Immature natural killer cell (primary cell): ENCODE measurements at regions not wholly inside any gene's neighbourhood (a gene's known extent, or its start where the extent isn't known, plus 50 kb on each side); places are given as distances from the start of the nearest gene placed in this dataset.

Source experiments
- DNase-seq, 3 donors: peaks; one replicate each; pipeline ENCODE4 v3.0.0; 2022; ENCODE audit warnings: mixed read lengths in 1 of 3
- H3K27ac Mint-ChIP-seq, 6 donors: one replicate each; pipeline ENCODE4 v1.8.0; 2020; ENCODE audit warnings: mixed read lengths in 6 of 6, mild to moderate bottlenecking in 5 of 6, inconsistent platforms in 4 of 6, moderate library complexity in 3 of 6
- H3K27me3 Mint-ChIP-seq, 3 donors: one replicate each; pipeline ENCODE4 v1.8.0; 2020 to 2021; ENCODE audit warnings: low read depth in 3 of 3, mild to moderate bottlenecking in 3 of 3, mixed read lengths in 3 of 3, moderate library complexity in 3 of 3, inconsistent platforms in 1 of 3
- H3K36me3 Mint-ChIP-seq, 3 donors: one replicate each; pipeline ENCODE4 v1.8.0; 2020; ENCODE audit warnings: mixed read lengths in 3 of 3, inconsistent platforms in 2 of 3, mild to moderate bottlenecking in 2 of 3
- H3K4me1 Mint-ChIP-seq, 2 donors: one replicate each; pipeline ENCODE4 v1.8.0; 2020; ENCODE audit warnings: inconsistent platforms in 2 of 2, mild to moderate bottlenecking in 2 of 2, mixed read lengths in 2 of 2, moderate library complexity in 1 of 2
- H3K4me3 Mint-ChIP-seq, 5 donors: one replicate each; pipeline ENCODE4 v1.8.0; 2020; ENCODE audit warnings: mild to moderate bottlenecking in 5 of 5, mixed read lengths in 5 of 5, inconsistent platforms in 3 of 5, moderate library complexity in 3 of 5
- H3K9me3 Mint-ChIP-seq, 6 donors: one replicate each; pipeline ENCODE4 v1.8.0; 2020; ENCODE audit warnings: mild to moderate bottlenecking in 6 of 6, mixed read lengths in 6 of 6, inconsistent platforms in 4 of 6, moderate library complexity in 3 of 6

GRCh38 chr13:112124141-112124540 is 57.2 kb downstream of the SOX1 start:
- Mint-ChIP-seq H3K4me3 (no peak overlapping the region), H3K9me3 (peaks cover 0 to 1% (median 0%) of the 10 kb centered on the region in 6 donors), H3K4me1 (no peaks in the 10 kb centered on the region), H3K27ac (no peak overlapping the region), H3K36me3 (no peaks in the 10 kb centered on the region), H3K27me3 (peaks cover 3 to 4% (median 4%) of the 10 kb centered on the region in 3 donors)
- DNase-seq: no peak

GRCh38 chr13:112127564-112128330 is 60.8 kb downstream of the SOX1 start:
- no peak overlapping the region for H3K4me3 Mint-ChIP-seq
- no peaks in the 10 kb centered on the region for H3K9me3 Mint-ChIP-seq
- H3K36me3 Mint-ChIP-seq: no peaks in the 10 kb centered on the region
- no peak for DNase-seq
- H3K27me3 Mint-ChIP-seq: peaks cover 3 to 6% (median 4%) of the 10 kb centered on the region in 3 donors
- no peaks in the 10 kb centered on the region for H3K4me1 Mint-ChIP-seq
- no peak overlapping the region for H3K27ac Mint-ChIP-seq

- Mint-ChIP-seq H3K4me3 (no peak overlapping the region), H3K27me3 (peaks cover 1 to 6% (median 4%) of the 10 kb centered on the region in 3 donors), H3K9me3 (no peaks in the 10 kb centered on the region), H3K4me1 (no peaks in the 10 kb centered on the region), H3K36me3 (no peaks in the 10 kb centered on the region), H3K27ac (no peak overlapping the region)
- no peak for DNase-seq
Observed at GRCh38 chr13:112128331-112128610, 61.3 kb downstream of the SOX1 start.

- no peak overlapping the region for H3K4me3 Mint-ChIP-seq
- no peak overlapping the region for H3K27ac Mint-ChIP-seq
- no peak for DNase-seq
- no peaks in the 10 kb centered on the region for H3K9me3 Mint-ChIP-seq
- no peaks in the 10 kb centered on the region for H3K36me3 Mint-ChIP-seq
- H3K4me1 Mint-ChIP-seq: no peaks in the 10 kb centered on the region
- peaks cover 1 to 6% (median 2%) of the 10 kb centered on the region in 3 donors for H3K27me3 Mint-ChIP-seq
Observed at GRCh38 chr13:112130418-112130817, 63.5 kb downstream of the SOX1 start.

GRCh38 chr13:112131081-112131712 is 64.2 kb downstream of the SOX1 start:
- DNase-seq: no peak
- no peaks in the 10 kb centered on the region for H3K36me3 Mint-ChIP-seq
- H3K4me3 Mint-ChIP-seq: no peak overlapping the region
- H3K9me3 Mint-ChIP-seq: no peaks in the 10 kb centered on the region
- no peaks in the 10 kb centered on the region for H3K4me1 Mint-ChIP-seq
- peaks cover 0 to 6% (median 1%) of the 10 kb centered on the region in 3 donors for H3K27me3 Mint-ChIP-seq
- H3K27ac Mint-ChIP-seq: no peak overlapping the region

- Mint-ChIP-seq H3K4me3 (no peak overlapping the region), H3K9me3 (no peaks in the 10 kb centered on the region), H3K36me3 (no peaks in the 10 kb centered on the region), H3K27ac (no peak overlapping the region), H3K27me3 (peaks cover 0 to 6% (median 1%) of the 10 kb centered on the region in 3 donors), H3K4me1 (no peaks in the 10 kb centered on the region)
- no peak for DNase-seq
Observed at GRCh38 chr13:112131713-112132113, 64.8 kb downstream of the SOX1 start.

- no peak overlapping the region for H3K27ac Mint-ChIP-seq
- peaks cover 0 to 6% (median 1%) of the 10 kb centered on the region in 3 donors for H3K27me3 Mint-ChIP-seq
- H3K36me3 Mint-ChIP-seq: no peaks in the 10 kb centered on the region
- no peaks in the 10 kb centered on the region for H3K9me3 Mint-ChIP-seq
- H3K4me1 Mint-ChIP-seq: no peaks in the 10 kb centered on the region
- no peak overlapping the region for H3K4me3 Mint-ChIP-seq
- DNase-seq: no peak
Observed at GRCh38 chr13:112132142-112132541, 65.2 kb downstream of the SOX1 start.

GRCh38 chr13:112132619-112133018 is 65.7 kb downstream of the SOX1 start:
- Mint-ChIP-seq H3K27me3 (peaks cover 0 to 6% (median 1%) of the 10 kb centered on the region in 3 donors), H3K27ac (no peak overlapping the region), H3K4me3 (no peak overlapping the region), H3K36me3 (no peaks in the 10 kb centered on the region), H3K4me1 (no peaks in the 10 kb centered on the region), H3K9me3 (no peaks in the 10 kb centered on the region)
- DNase-seq: no peak

GRCh38 chr13:112133499-112134390 is 66.8 kb downstream of the SOX1 start:
- no peak overlapping the region for H3K27ac Mint-ChIP-seq
- H3K36me3 Mint-ChIP-seq: no peaks in the 10 kb centered on the region
- no peaks in the 10 kb centered on the region for H3K9me3 Mint-ChIP-seq
- H3K4me3 Mint-ChIP-seq: no peak overlapping the region
- no peak for DNase-seq
- no peaks in the 10 kb centered on the region for H3K4me1 Mint-ChIP-seq
- H3K27me3 Mint-ChIP-seq: peaks cover 1 to 5% (median 2%) of the 10 kb centered on the region in 3 donors

GRCh38 chr13:112134391-112135075 is 67.6 kb downstream of the SOX1 start:
- H3K9me3 Mint-ChIP-seq: no peaks in the 10 kb centered on the region
- H3K27ac Mint-ChIP-seq: no peak overlapping the region
- H3K27me3 Mint-ChIP-seq: peaks cover under 1 to 5% (median under 1%) of the 10 kb centered on the region in 3 donors
- H3K4me3 Mint-ChIP-seq: no peak overlapping the region
- H3K36me3 Mint-ChIP-seq: no peaks in the 10 kb centered on the region
- H3K4me1 Mint-ChIP-seq: no peaks in the 10 kb centered on the region
- DNase-seq: no peak

GRCh38 chr13:112136095-112136494 is 69.1 kb downstream of the SOX1 start:
- Mint-ChIP-seq H3K36me3 (no peaks in the 10 kb centered on the region), H3K27ac (no peak overlapping the region), H3K4me3 (no peak overlapping the region), H3K27me3 (peaks cover 0 to 5% (median 2%) of the 10 kb centered on the region in 3 donors), H3K4me1 (no peaks in the 10 kb centered on the region), H3K9me3 (no peaks in the 10 kb centered on the region)
- DNase-seq: no peak

GRCh38 chr13:112137144-112137543 is 70.2 kb downstream of the SOX1 start:
- peaks cover 2 to 5% (median 2%) of the 10 kb centered on the region in 3 donors for H3K27me3 Mint-ChIP-seq
- no peaks in the 10 kb centered on the region for H3K4me1 Mint-ChIP-seq
- H3K9me3 Mint-ChIP-seq: no peaks in the 10 kb centered on the region
- no peak overlapping the region for H3K27ac Mint-ChIP-seq
- no peaks in the 10 kb centered on the region for H3K36me3 Mint-ChIP-seq
- no peak overlapping the region for H3K4me3 Mint-ChIP-seq
- no peak for DNase-seq

- H3K4me1 Mint-ChIP-seq: no peaks in the 10 kb centered on the region
- H3K27me3 Mint-ChIP-seq: peaks cover 2 to 5% (median 2%) of the 10 kb centered on the region in 3 donors
- no peak overlapping the region for H3K27ac Mint-ChIP-seq
- no peaks in the 10 kb centered on the region for H3K9me3 Mint-ChIP-seq
- no peaks in the 10 kb centered on the region for H3K36me3 Mint-ChIP-seq
- no peak for DNase-seq
- no peak overlapping the region for H3K4me3 Mint-ChIP-seq
Observed at GRCh38 chr13:112140366-112140765, 73.4 kb downstream of the SOX1 start.
